Muscle layer of colon (tissue), 2 donors: ENCODE measurements at regions not wholly inside any gene's neighbourhood (a gene's known extent, or its start where the extent isn't known, plus 50 kb on each side); places are given as distances from the start of the nearest gene placed in this dataset.

ENCODE experiments used
- H3K27ac ChIP-seq: one replicate; pipeline ENCODE4 v1.7.0; 2013; ENCODE audit warnings: low read depth, mild to moderate bottlenecking, low read length, moderate library complexity
- H3K27me3 ChIP-seq, 2 donors: one replicate each; pipeline ENCODE4 v1.7.0; 2013; ENCODE audit warnings: low read length in 2 of 2, mild to moderate bottlenecking in 2 of 2; ENCODE audit not compliant: insufficient read depth in 2 of 2, control insufficient read depth in 1 of 2
- H3K36me3 ChIP-seq: one replicate; pipeline ENCODE4 v1.7.0; 2013; ENCODE audit warnings: mild to moderate bottlenecking, low read length; ENCODE audit not compliant: insufficient read depth
- H3K4me1 ChIP-seq: one replicate; pipeline ENCODE4 v1.7.0; 2013; ENCODE audit warnings: mild to moderate bottlenecking, low read length; ENCODE audit not compliant: insufficient read depth
- H3K4me3 ChIP-seq, 2 donors: one replicate each; pipeline ENCODE4 v1.7.0; 2013; ENCODE audit warnings: low read length in 2 of 2, low read depth in 1 of 2, mild to moderate bottlenecking in 1 of 2, moderate library complexity in 1 of 2
- H3K9ac ChIP-seq: one replicate; pipeline ENCODE4 v1.7.0; 2013; ENCODE audit warnings: low read length
- H3K9me3 ChIP-seq: one replicate; pipeline ENCODE4 v1.7.0; 2013; ENCODE audit warnings: mild to moderate bottlenecking, low read length
- donor health status: abdominal sarcoma.
- donor health status: Adenocarcinoma of cecum.

DNA sequence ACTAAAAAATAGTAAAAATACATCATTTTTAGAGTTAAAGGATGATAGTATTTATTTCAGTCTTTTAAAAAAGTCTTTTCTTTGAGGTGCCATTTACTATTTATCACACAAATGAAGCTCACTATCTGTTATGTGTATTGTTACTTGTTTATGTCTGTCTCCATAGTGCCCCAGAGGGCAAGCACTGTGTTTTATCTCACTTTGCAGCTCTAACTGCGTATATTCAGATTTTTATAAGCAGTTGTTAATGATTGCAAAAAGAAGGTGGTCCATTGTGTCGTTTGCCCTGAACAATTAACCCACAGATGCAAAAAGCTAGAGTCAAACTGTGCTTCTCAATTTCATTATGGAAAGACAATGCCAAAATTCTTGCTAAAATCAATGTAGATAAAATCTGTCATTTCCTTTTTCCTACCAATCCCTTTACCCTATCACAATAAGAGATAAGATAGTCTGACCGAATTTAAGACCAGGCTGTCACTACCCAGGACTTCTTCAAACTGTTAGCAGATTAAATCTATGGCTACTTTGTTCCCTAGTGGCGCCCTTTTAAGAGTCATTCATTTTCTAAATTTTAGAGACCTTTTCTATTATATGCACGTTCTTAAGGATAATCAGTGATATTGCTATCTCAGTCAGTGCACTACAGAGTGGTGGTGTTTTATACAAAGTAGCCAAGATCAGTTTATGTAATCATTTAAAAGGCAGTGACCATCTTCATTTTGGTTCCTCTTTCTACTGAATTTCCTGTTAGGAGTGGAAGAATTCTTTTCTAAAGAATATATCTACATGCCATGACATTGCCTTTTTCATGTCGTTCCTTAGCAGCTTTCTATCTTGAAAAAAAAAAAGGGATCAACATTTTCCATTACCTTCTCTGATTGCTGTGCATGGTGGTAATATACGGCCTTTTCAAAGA is 133.1 kb upstream of the PRDM1 start:
- no peaks in the 10 kb centered on the region for H3K36me3 ChIP-seq
- H3K27ac ChIP-seq = no peak overlapping the region
- H3K4me3 ChIP-seq = no peak overlapping the region
- no peaks in the 10 kb centered on the region for H3K9me3 ChIP-seq
- H3K27me3 ChIP-seq = no peaks in the 10 kb centered on the region
- no peak overlapping the region for H3K9ac ChIP-seq
- no peaks in the 10 kb centered on the region for H3K4me1 ChIP-seq

DNA sequence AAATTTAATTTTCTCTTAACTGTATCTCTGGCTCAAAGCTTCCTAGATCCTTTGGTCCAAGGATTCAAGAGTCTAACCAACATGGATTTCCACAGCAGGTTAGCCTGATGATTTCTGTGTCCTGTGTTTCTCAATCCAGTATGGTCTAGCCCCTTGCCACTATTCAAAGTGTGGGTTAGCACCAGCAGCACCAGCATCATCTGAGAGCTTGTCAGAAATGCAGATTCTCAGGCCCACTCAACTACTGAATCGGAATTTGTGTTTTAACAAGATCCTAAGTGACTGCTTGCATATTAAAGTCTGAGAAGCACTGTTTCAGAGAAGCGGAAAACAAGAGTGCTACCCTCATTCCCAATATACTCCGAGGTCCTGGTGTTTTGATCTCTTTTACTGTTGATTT is 133.8 kb upstream of the PRDM1 start:
- Histone ChIP-seq H3K4me3 (no peak overlapping the region), H3K27me3 (no peaks in the 10 kb centered on the region), H3K36me3 (no peaks in the 10 kb centered on the region), H3K9me3 (no peaks in the 10 kb centered on the region), H3K9ac (no peak overlapping the region), H3K4me1 (no peaks in the 10 kb centered on the region), H3K27ac (no peak overlapping the region)

DNA sequence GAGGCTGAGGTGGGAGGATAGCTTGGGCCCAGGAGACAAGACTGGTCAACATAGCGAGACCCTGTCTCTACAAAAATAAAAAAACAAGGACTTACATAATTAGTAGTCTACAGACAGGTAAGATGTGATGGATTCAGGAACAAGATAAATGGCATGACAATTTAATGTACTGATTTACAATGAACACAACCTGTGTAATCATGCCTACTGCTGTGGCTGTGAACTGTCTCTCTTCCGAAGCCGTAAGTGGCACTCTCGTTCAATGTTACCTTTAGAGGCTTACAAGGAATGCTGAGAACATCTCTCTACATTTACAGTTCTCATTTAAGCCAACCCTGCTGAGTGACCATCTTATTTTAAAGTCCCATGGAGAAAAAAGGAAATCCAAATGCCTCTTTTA is 134.8 kb upstream of the PRDM1 start:
- Histone ChIP-seq H3K36me3 (no peaks in the 10 kb centered on the region), H3K4me3 (no peak overlapping the region), H3K27me3 (no peaks in the 10 kb centered on the region), H3K4me1 (no peaks in the 10 kb centered on the region), H3K9ac (no peak overlapping the region), H3K9me3 (no peaks in the 10 kb centered on the region), H3K27ac (no peak overlapping the region)

DNA sequence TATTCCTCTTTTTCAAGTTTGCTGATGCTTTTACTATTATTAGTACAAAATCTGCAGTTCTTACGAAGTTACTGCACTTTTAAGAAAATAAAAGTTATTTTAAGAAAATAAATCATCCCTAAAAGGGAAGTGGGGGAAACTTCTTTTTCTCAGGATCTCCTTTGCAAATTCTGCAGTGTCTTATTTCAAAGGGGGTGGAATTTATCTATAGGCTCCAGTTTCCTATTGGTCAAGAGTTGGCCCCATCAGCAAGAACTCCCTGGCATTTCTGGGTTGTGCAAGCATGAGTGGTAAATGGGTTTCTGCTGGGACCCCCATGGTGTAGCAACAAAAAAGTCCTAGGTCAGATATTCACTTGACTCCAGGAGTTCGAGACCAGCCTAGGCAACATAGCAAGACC is 136.3 kb upstream of the PRDM1 start:
- H3K27ac ChIP-seq = no peak overlapping the region
- no peak overlapping the region for H3K9ac ChIP-seq
- H3K27me3 ChIP-seq = no peaks in the 10 kb centered on the region
- no peak overlapping the region for H3K4me3 ChIP-seq
- no peaks in the 10 kb centered on the region for H3K9me3 ChIP-seq
- no peaks in the 10 kb centered on the region for H3K4me1 ChIP-seq
- no peaks in the 10 kb centered on the region for H3K36me3 ChIP-seq

DNA sequence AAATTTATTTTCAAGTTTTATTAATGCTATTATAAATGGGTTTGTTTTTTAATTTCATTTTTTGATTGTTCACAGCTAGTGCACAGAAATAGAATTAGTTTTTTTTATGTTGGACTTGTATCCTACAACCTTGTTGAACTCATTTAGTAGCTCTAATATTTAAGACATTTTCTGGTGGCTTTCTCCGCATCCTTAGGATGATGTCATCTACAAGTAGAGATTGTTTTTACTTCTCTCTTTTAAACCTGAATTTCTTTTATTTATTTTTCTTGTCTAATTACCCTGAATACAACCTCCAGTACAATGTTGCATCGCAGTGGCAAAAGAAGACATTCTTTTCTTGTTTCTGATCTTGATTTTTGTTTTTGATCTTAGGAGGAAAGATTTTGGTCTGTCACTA is 142.6 kb upstream of the PRDM1 start:
- no peak overlapping the region for H3K9ac ChIP-seq
- H3K27ac ChIP-seq = no peak overlapping the region

DNA sequence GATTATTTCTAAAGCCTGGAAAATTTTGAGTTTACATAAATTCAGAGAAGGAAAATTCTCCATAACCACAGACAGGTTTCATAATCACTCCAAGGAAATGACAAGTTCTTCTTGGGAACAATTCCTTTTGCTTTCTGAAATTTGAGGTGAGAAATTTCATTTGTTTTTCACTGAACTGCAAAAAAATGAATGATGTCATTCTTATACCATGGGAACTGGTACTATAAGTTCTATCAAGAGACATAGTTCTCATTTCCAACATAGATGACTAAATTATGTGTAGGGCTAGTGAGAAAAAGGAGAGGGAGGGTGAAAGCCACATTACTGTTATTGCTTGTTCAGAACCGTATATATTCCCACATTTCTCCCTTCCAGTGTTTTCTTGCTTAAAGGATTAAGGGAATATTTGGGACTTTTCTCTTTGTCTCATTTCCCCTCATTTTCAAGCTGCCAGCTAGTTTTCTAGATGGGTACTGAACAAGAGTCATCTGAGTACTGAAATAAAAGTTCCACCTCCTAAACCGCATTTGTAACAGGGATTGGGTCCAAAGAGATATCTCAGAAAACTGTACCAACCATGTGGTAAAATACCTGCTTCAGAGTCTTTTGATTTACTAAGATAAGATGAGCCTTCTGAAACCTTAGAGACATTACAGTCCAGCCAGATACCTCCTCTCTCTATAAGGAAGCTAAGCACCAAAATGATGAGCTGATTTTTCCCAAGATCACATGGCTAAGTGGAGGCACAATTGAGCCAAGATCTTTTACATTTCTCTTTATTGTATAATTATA is 144.3 kb upstream of the PRDM1 start:
- Histone ChIP-seq H3K27ac (no peak overlapping the region), H3K9me3 (no peaks in the 10 kb centered on the region), H3K4me1 (no peaks in the 10 kb centered on the region), H3K4me3 (no peak overlapping the region), H3K36me3 (no peaks in the 10 kb centered on the region), H3K27me3 (no peaks in the 10 kb centered on the region), H3K9ac (no peak overlapping the region)

More for the DNA sequence above, 142.6 kb upstream of the PRDM1 start:
- no peaks in the 10 kb centered on the region for H3K4me1 ChIP-seq
- no peaks in the 10 kb centered on the region for H3K9me3 ChIP-seq
- H3K36me3 ChIP-seq = no peaks in the 10 kb centered on the region
- H3K4me3 ChIP-seq = no peak overlapping the region
- no peaks in the 10 kb centered on the region for H3K27me3 ChIP-seq

DNA sequence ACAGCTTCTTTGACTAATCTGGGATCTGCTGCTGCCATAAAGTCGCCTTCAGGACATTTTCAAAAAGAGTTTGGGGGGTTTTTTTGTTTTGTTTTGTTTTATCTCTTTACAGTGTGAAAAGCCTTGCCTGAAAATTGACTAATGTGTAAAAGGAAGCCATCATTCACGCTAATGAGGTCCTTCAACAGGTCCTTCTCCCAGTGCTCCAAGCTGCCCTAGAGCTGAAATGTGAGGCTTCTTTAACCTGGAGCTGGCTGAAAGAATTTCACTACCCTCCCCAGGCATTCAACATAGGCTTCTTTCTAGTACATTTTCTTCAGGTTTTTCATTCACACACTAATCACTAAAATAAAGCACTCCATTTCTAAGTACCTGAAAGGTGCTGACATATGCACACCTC is 145.1 kb upstream of the PRDM1 start:
- H3K9ac ChIP-seq = no peak overlapping the region
- H3K27me3 ChIP-seq = no peaks in the 10 kb centered on the region
- no peaks in the 10 kb centered on the region for H3K4me1 ChIP-seq
- no peaks in the 10 kb centered on the region for H3K36me3 ChIP-seq
- H3K27ac ChIP-seq = no peak overlapping the region
- H3K4me3 ChIP-seq = no peak overlapping the region
- no peaks in the 10 kb centered on the region for H3K9me3 ChIP-seq

DNA sequence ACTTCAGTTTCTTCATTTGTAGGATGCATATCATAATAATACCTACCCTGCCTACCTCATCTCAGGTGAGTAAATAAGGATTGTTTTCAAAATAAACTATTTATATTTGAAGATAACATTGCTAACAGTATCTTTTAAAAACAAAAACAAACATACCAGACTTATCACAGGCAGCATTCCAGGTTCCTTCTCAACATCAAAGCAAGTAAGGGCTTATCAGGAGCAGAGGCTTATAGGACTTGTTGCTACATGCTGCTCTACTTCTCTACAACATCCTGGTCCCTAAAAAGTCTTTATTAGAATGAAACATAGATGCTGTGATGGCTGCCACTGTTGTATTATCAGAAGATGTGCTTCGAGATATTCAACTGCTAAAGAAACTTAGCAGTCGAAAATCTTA is 149.2 kb upstream of the PRDM1 start:
- Histone ChIP-seq H3K4me3 (no peak overlapping the region), H3K4me1 (no peaks in the 10 kb centered on the region), H3K36me3 (no peaks in the 10 kb centered on the region), H3K27ac (no peak overlapping the region), H3K9me3 (no peaks in the 10 kb centered on the region), H3K9ac (no peak overlapping the region), H3K27me3 (no peaks in the 10 kb centered on the region)

DNA sequence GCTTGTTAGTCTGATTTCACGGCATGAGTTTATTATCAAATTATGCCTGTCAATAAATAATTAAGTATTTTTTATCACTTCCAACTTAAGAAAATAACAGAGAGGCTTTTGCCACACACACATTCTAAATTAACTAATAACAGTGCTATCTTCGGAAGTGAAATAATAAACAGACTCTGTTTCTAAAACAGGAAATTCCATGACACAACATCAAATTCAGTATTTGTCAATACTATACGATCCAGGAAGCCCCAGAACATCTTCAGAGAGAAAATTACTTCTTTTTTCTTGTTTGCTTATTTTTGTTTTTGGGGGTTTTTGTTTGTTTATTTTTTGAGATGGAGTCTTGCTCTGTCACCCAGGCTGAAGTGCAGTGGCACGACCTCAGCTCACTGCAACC is 150.7 kb upstream of the PRDM1 start:
- Histone ChIP-seq H3K4me1 (no peaks in the 10 kb centered on the region), H3K27ac (no peak overlapping the region), H3K4me3 (no peak overlapping the region), H3K27me3 (no peaks in the 10 kb centered on the region), H3K9ac (no peak overlapping the region), H3K36me3 (no peaks in the 10 kb centered on the region), H3K9me3 (no peaks in the 10 kb centered on the region)

DNA sequence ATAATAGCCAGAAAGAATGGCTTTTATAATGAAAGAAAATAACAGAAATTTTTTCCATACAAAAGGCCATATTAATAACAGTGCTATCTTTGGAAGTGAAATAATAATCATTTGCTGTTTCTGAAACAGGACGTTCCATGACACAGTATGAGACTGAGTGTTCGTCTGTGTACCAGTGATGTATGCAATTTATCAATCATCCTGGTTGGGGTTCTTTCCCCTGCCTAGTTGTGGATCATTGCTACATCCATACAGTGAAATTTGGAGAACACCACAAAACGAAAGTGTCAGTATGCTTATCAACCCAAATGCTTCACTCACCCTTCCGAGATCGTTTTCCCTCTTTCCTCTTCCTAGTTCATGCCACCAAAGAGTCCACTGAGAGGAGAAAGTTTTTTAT is 151.4 kb upstream of the PRDM1 start:
- no peaks in the 10 kb centered on the region for H3K9me3 ChIP-seq
- H3K9ac ChIP-seq = no peak overlapping the region
- no peak overlapping the region for H3K4me3 ChIP-seq
- no peaks in the 10 kb centered on the region for H3K36me3 ChIP-seq
- no peaks in the 10 kb centered on the region for H3K4me1 ChIP-seq
- H3K27ac ChIP-seq = no peak overlapping the region
- no peaks in the 10 kb centered on the region for H3K27me3 ChIP-seq

DNA sequence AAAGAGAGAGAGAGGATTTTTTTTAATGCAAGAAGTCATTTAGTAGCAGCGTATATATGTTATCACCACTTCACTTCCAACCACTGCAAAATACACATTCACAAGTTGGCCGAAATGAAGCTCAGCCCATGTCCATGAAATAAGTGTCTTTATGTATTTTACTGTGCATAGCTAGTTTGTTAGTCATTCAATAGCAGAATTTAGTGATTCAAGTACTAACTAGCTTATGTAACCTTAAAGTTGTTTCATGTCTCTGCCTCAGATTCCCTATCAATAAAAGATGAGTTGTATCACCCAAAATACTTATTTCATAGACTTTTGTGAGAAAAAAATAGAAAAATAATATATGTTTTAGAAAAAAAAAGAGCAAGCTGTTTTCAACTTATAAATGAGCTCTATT is 153.7 kb upstream of the PRDM1 start:
- no peak overlapping the region for H3K4me3 ChIP-seq
- no peak overlapping the region for H3K9ac ChIP-seq
- no peaks in the 10 kb centered on the region for H3K4me1 ChIP-seq
- no peak overlapping the region for H3K27ac ChIP-seq
- no peaks in the 10 kb centered on the region for H3K9me3 ChIP-seq
- no peaks in the 10 kb centered on the region for H3K27me3 ChIP-seq
- H3K36me3 ChIP-seq = no peaks in the 10 kb centered on the region
